ENCODE measurements at regions not wholly inside any gene's neighbourhood (a gene's known extent, or its start where the extent isn't known, plus 50 kb on each side); places are given as distances from the start of the nearest gene placed in this dataset.

- DNase-seq (ENCODE audit: extremely low read depth, low read depth): no peak
- H3K4me3 ChIP-seq (replicated peaks; ENCODE audit: low read depth, low read length): no peak overlapping the region
- no peak for TF ChIP-seq CTCF (IDR thresholded peaks at IDR 0.05; ENCODE audit: low read depth, low read length, missing control alignments)
Measured at GRCh38 chr4:34363842-34364241, 1880.5 kb downstream of the ARAP2 start.

GRCh38 chr4:34365946-34366345 is 1878.4 kb downstream of the ARAP2 start:
- no peak for TF ChIP-seq CTCF (IDR thresholded peaks at IDR 0.05; ENCODE audit: low read depth, low read length, missing control alignments)
- H3K4me3 ChIP-seq (replicated peaks; ENCODE audit: low read depth, low read length): no peak overlapping the region
- DNase-seq (ENCODE audit: extremely low read depth, low read depth): no peak

GRCh38 chr4:34371676-34372075 is 1872.6 kb downstream of the ARAP2 start:
- no peak for DNase-seq (ENCODE audit: extremely low read depth, low read depth)
- no peak for TF ChIP-seq CTCF (IDR thresholded peaks at IDR 0.05; ENCODE audit: low read depth, low read length, missing control alignments)
- H3K4me3 ChIP-seq (replicated peaks; ENCODE audit: low read depth, low read length): no peak overlapping the region

- no peak for TF ChIP-seq CTCF (IDR thresholded peaks at IDR 0.05; ENCODE audit: low read depth, low read length, missing control alignments)
- H3K4me3 ChIP-seq (replicated peaks; ENCODE audit: low read depth, low read length): no peak overlapping the region
- DNase-seq (ENCODE audit: extremely low read depth, low read depth): no peak
Measured at GRCh38 chr4:34372815-34373214, 1871.5 kb downstream of the ARAP2 start.

- TF ChIP-seq CTCF (IDR thresholded peaks at IDR 0.05; ENCODE audit: low read depth, low read length, missing control alignments): no peak
- no peak for DNase-seq (ENCODE audit: extremely low read depth, low read depth)
- no peak overlapping the region for H3K4me3 ChIP-seq (replicated peaks; ENCODE audit: low read depth, low read length)
Measured at GRCh38 chr4:34373456-34373855, 1870.9 kb downstream of the ARAP2 start.

GRCh38 chr4:34412233-34412632 is 1832.1 kb downstream of the ARAP2 start:
- H3K4me3 ChIP-seq (replicated peaks; ENCODE audit: low read depth, low read length): no peak overlapping the region
- no peak for DNase-seq (ENCODE audit: extremely low read depth, low read depth)
- TF ChIP-seq CTCF (IDR thresholded peaks at IDR 0.05; ENCODE audit: low read depth, low read length, missing control alignments): no peak

GRCh38 chr4:34412911-34413310 is 1831.4 kb downstream of the ARAP2 start:
- TF ChIP-seq CTCF (IDR thresholded peaks at IDR 0.05; ENCODE audit: low read depth, low read length, missing control alignments): no peak

More at GRCh38 chr4:34412911-34413310, 1831.4 kb downstream of the ARAP2 start:
- no peak overlapping the region for H3K4me3 ChIP-seq (replicated peaks; ENCODE audit: low read depth, low read length)
- DNase-seq (ENCODE audit: extremely low read depth, low read depth): no peak

Measured in HFF-Myc (cell line).